ENCODE measurements at regions not wholly inside any gene's neighbourhood (a gene's known extent, or its start where the extent isn't known, plus 50 kb on each side); places are given as distances from the start of the nearest gene placed in this dataset.

GRCh38 chr12:89779090-89779489, 70.5 kb upstream of the ATP2B1 start:
- DNase-seq (ENCODE audit: extremely low spot score in 2 of 2), result no peak
- no peak for TF ChIP-seq POLR2AphosphoS5 (IDR thresholded peaks at IDR 0.05; ENCODE audit: insufficient read depth in 1 of 2, low read depth in 1 of 2)
- TF ChIP-seq POLR2A (IDR thresholded peaks at IDR 0.05), result no peak
- TF ChIP-seq, protein P1, sequence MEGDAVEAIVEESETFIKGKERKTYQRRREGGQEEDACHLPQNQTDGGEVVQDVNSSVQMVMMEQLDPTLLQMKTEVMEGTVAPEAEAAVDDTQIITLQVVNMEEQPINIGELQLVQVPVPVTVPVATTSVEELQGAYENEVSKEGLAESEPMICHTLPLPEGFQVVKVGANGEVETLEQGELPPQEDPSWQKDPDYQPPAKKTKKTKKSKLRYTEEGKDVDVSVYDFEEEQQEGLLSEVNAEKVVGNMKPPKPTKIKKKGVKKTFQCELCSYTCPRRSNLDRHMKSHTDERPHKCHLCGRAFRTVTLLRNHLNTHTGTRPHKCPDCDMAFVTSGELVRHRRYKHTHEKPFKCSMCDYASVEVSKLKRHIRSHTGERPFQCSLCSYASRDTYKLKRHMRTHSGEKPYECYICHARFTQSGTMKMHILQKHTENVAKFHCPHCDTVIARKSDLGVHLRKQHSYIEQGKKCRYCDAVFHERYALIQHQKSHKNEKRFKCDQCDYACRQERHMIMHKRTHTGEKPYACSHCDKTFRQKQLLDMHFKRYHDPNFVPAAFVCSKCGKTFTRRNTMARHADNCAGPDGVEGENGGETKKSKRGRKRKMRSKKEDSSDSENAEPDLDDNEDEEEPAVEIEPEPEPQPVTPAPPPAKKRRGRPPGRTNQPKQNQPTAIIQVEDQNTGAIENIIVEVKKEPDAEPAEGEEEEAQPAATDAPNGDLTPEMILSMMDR (IDR thresholded peaks at IDR 0.05), result no peak
- no peaks in the 10 kb centered on the region for H3K27me3 ChIP-seq
- intact Hi-C loops (cut with DNase I), result no loop called here
- no peak overlapping the region for H3K27ac ChIP-seq
- no peaks in the 10 kb centered on the region for H3K36me3 ChIP-seq
- no peaks in the 10 kb centered on the region for H3K9me3 ChIP-seq
- H3K4me1 ChIP-seq, result peaks cover 5% of the 10 kb centered on the region
- no peak overlapping the region for H3K4me3 ChIP-seq

GRCh38 chr12:89777733-89778379, 69.2 kb upstream of the ATP2B1 start:
- Histone ChIP-seq H3K36me3 (no peaks in the 10 kb centered on the region), H3K4me1 (no peaks in the 10 kb centered on the region), H3K27me3 (no peaks in the 10 kb centered on the region), H3K9me3 (no peaks in the 10 kb centered on the region), H3K27ac (no peak overlapping the region), H3K4me3 (no peak overlapping the region)
- intact Hi-C loops (cut with DNase I), result no loop called here
- DNase-seq (ENCODE audit: extremely low spot score in 2 of 2), result no peak
- TF ChIP-seq POLR2A (IDR thresholded peaks at IDR 0.05), result no peak
- TF ChIP-seq POLR2AphosphoS5 (IDR thresholded peaks at IDR 0.05; ENCODE audit: insufficient read depth in 1 of 2, low read depth in 1 of 2), result no peak
- TF ChIP-seq, protein P1 (IDR thresholded peaks at IDR 0.05), result no peak

DNA sequence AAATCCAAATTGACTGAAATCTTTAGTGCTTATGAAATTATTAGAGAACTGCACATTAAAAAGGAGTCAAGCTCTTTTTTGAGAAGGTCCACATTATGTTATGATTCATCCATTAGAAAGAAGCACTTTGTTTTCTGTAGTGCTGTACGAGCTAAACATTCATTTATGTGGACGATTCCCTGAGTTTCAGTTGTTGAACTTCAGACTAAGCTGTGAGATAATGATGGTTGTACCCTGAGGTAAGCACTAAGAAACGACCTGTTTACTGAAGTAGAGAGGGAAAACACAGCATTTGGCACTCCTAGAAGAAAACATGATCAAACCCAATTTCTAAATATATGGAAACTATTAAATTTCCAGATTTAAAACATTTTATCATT, 67.3 kb upstream of the ATP2B1 start:
- no peaks in the 10 kb centered on the region for H3K27me3 ChIP-seq
- DNase-seq (ENCODE audit: extremely low spot score in 2 of 2), result no peak
- H3K36me3 ChIP-seq, result no peaks in the 10 kb centered on the region
- H3K4me1 ChIP-seq, result no peaks in the 10 kb centered on the region
- H3K9me3 ChIP-seq, result no peaks in the 10 kb centered on the region
- intact Hi-C loops (cut with DNase I), result no loop called here
- H3K27ac ChIP-seq, result no peak overlapping the region
- TF ChIP-seq POLR2A (IDR thresholded peaks at IDR 0.05) (no peak), POLR2AphosphoS5 (IDR thresholded peaks at IDR 0.05; ENCODE audit: insufficient read depth in 1 of 2, low read depth in 1 of 2) (no peak)
- TF ChIP-seq, protein P1 (IDR thresholded peaks at IDR 0.05), result no peak
- no peak overlapping the region for H3K4me3 ChIP-seq

- H3K9me3 ChIP-seq, result no peaks in the 10 kb centered on the region
- no peaks in the 10 kb centered on the region for H3K4me1 ChIP-seq
- intact Hi-C loops (cut with DNase I), result no loop called here
- H3K36me3 ChIP-seq, result no peaks in the 10 kb centered on the region
- H3K27ac ChIP-seq, result no peak overlapping the region
- TF ChIP-seq POLR2AphosphoS5 (IDR thresholded peaks at IDR 0.05; ENCODE audit: insufficient read depth in 1 of 2, low read depth in 1 of 2) (no peak), POLR2A (IDR thresholded peaks at IDR 0.05) (no peak)
- TF ChIP-seq, protein P1 (IDR thresholded peaks at IDR 0.05), result no peak
- DNase-seq (ENCODE audit: extremely low spot score in 2 of 2), result no peak
- H3K27me3 ChIP-seq, result no peaks in the 10 kb centered on the region
- H3K4me3 ChIP-seq, result no peak overlapping the region
Observed at GRCh38 chr12:89775063-89775985, 66.7 kb upstream of the ATP2B1 start.

- H3K27ac ChIP-seq, result no peak overlapping the region
- intact Hi-C loops (cut with DNase I), result no loop called here
- H3K36me3 ChIP-seq, result no peaks in the 10 kb centered on the region
- H3K4me3 ChIP-seq, result no peak overlapping the region
- no peak for TF ChIP-seq POLR2A (IDR thresholded peaks at IDR 0.05)
- TF ChIP-seq, protein P1 (IDR thresholded peaks at IDR 0.05), result no peak
- no peak for TF ChIP-seq POLR2AphosphoS5 (IDR thresholded peaks at IDR 0.05; ENCODE audit: insufficient read depth in 1 of 2, low read depth in 1 of 2)
- no peak for DNase-seq (ENCODE audit: extremely low spot score in 2 of 2)
- H3K4me1 ChIP-seq, result no peaks in the 10 kb centered on the region
- H3K27me3 ChIP-seq, result no peaks in the 10 kb centered on the region
- H3K9me3 ChIP-seq, result no peaks in the 10 kb centered on the region
Observed at GRCh38 chr12:89774645-89775044, 66.0 kb upstream of the ATP2B1 start.

All from vagina (tissue), 2 donors.